HG03521 (cell line): ENCODE measurements at regions not wholly inside any gene's neighbourhood (a gene's known extent, or its start where the extent isn't known, plus 50 kb on each side); places are given as distances from the start of the nearest gene placed in this dataset.

ENCODE experiments used
- ATAC-seq: cut with Tn5 transposase; IDR thresholded peaks from one replicate; pipeline ENCODE4 v1.9.1; 2021; ENCODE audit warnings: mild to moderate bottlenecking, moderate library complexity; ENCODE audit not compliant: unreplicated experiment

- no peak for ATAC-seq
Observed at GRCh38 chr1:59229138-59229537, 67.8 kb upstream of the FGGY start.

- no peak for ATAC-seq
Observed at GRCh38 chr1:59230622-59231021, 66.3 kb upstream of the FGGY start.

- ATAC-seq: no peak
Observed at GRCh38 chr1:59232216-59232615, 64.7 kb upstream of the FGGY start.

DNA sequence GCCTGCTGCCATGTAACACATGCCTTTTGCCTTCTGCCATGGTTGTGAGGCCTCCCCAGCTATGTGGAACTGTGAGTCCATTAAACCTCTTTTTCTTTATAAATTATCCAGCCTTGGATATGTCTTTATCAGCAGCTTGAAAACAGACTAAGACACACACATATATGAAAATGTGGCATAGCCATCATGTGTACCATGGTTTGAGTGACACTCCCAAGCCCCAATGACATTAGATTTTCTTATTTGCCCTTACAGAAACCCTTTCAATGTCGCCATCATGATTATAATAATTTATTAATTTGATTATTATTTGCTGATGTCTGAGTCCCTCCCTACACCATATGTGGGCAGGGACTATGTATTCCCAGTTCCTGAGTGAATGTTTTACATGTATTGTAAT is 63.5 kb upstream of the FGGY start:
- no peak for ATAC-seq

GRCh38 chr1:59236721-59237545 is 60.0 kb upstream of the FGGY start:
- no peak for ATAC-seq

- no peak for ATAC-seq
Observed at GRCh38 chr1:59237900-59238299, 59.0 kb upstream of the FGGY start.

- ATAC-seq: no peak
Observed at GRCh38 chr1:59238333-59238934, 58.5 kb upstream of the FGGY start.

DNA sequence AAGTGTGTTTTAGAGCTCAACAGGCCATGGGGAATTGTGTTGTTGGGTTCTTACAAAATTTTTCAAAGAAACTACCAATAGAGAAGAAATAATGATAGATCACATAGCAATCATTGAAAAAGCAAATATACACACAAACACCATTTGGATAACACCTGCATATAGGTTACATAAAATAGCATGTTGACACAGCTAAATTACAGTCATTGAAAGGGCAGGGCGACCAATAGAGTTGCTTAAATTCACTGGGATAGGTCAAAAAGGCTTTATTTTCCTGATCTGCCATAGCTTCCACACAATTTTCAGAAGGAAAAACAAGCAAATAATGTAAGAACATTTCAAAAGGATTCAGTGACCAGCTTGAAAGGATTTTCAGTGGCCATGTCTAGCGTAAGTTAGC is 57.9 kb upstream of the FGGY start:
- no peak for ATAC-seq

- no peak for ATAC-seq
Observed at GRCh38 chr1:59241909-59242308, 55.0 kb upstream of the FGGY start.

DNA sequence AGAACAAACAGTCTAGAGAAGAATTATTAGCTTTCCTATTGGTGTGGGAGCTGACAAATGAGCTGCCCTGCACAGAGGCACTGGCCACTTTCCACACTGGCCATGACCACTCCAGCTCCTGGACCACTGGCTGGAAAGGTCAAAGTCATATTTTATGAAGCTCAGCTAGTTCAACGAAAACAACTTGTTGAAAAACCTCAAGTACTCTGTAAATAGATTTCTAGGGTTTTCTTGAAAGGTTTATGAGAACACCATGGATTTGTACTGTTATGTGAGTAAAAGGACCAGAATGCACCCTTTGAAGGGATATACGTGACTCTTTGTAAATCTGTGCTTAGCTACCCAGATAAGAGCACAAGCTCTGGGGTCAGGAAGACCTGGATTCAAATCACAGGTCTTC is 54.5 kb upstream of the FGGY start:
- ATAC-seq: no peak

GRCh38 chr1:59243550-59243949 is 53.3 kb upstream of the FGGY start:
- no peak for ATAC-seq

GRCh38 chr1:59243978-59244377 is 52.9 kb upstream of the FGGY start:
- ATAC-seq: no peak

DNA sequence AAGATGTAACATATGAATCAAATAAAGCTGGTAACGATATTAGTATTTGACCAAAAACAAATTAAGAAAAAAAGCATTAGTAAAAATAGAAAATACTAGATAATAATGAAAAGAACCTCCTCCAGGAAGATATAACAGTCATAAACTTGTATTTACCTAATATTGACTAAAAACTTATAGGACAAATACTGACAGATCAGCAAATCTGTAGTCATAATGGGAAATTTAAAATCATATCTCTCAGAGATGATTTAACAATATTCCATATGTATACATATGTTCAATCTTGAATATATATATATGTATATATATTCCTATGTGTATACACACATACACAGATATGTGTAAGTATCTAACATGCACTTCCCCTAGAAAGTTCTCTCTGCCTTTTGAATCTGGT is 52.0 kb upstream of the FGGY start:
- no peak for ATAC-seq
